ENCODE measurements at regions not wholly inside any gene's neighbourhood (a gene's known extent, or its start where the extent isn't known, plus 50 kb on each side); places are given as distances from the start of the nearest gene placed in this dataset.

GRCh38 chr16:54231919-54232318, 54.7 kb downstream of the IRX3 start:
- no peak for DNase-seq

DNA sequence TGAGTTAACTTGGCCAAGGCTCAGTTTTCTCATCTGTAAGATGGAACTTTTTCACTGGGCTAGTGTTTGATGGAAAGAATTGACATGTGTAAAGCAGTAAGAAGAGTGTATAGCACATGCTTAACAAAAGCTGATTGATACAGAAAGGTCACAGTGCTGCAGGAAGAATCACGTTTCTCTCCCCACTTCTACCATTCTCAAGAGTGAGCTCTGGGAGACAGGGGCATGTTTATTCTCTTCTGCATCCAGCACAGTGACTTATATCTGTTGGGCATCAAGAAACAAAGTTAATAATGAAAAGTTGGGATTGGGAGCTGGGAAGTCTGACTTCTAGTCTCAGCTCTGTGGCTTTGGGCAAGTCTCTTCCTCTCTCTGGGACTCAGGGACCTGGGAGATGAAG, 55.3 kb downstream of the IRX3 start:
- DNase-seq, result no peak

- DNase-seq, result no peak
These were observed 58.3 kb downstream of the IRX3 start for GRCh38 chr16:54228325-54228724.

GRCh38 chr16:54226296-54227010, 60.1 kb downstream of the IRX3 start:
- DNase-seq, result no peak

DNA sequence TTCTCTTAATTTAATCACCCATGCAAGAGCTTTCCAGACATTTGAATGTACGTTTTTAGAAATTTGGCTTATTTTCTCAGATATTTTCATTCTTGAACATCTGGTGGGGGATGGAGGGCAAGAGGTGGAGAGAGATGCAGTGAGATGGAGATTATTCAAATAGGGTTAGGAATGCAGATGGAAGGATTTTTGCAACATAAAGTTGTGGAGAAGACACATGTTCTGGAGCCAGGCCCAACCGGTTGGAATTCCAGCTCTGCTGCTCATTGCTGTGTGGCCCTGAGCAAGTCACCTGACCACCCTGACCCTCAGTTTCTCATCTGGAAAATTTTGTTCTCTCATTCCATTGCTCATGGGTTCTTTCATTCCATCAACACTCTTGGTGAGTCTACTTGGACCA, 66.9 kb downstream of the IRX3 start:
- no peak for DNase-seq

DNA sequence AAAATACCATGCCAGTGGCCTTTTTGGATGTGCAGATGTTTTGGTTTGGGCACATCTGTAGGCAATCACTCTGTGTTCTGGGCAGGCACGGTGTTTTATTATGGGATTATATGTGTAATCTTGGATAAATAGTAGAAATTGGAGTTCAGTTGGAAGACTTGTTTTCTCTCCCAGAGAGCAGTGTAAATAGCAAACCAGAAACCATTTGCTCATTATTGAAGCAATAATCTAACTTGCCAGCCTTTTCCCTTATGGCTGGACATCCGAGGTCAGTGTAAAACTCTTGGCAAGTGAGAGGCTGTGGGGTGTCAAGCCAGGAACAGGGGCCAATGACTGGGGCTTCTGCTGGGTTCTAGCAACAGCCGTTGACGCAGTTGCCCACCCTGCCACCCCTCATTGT, 69.9 kb downstream of the IRX3 start:
- no peak for DNase-seq

GRCh38 chr16:54216268-54216667, 70.3 kb downstream of the IRX3 start:
- no peak for DNase-seq

- no peak for DNase-seq
These were observed 71.1 kb downstream of the IRX3 start for GRCh38 chr16:54215471-54215870.

- DNase-seq, result no peak
These were observed 73.3 kb downstream of the IRX3 start for GRCh38 chr16:54213322-54213721.

DNA sequence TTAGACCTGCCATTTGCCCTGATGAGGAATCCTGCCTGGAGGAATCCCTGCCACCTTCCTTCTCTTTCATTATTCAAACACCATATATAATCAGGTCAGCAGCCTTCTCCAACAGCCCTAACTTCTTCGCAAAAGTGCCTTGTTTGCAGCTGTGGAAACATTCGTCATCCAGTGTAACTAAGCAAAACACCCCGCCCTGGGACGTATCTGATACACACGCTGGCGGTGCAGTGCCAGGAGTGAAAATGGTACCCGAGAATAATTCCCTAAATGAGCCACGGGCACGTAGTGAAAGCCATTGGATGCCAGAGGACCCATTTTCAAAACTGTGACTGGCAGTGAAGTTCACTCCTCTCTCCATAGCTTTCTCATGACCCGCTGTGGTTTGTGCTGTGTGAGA, 73.7 kb downstream of the IRX3 start:
- DNase-seq, result peak in 1 of 3 experiments; percentile 8

GRCh38 chr16:54211203-54211602, 75.4 kb downstream of the IRX3 start:
- peak in 1 of 3 experiments; percentile 17 for DNase-seq

GRCh38 chr16:54210452-54211125, 76.0 kb downstream of the IRX3 start:
- peak in 1 of 3 experiments; percentile 28 for DNase-seq

GRCh38 chr16:54208237-54208636, 78.3 kb downstream of the IRX3 start:
- DNase-seq, result no peak

- DNase-seq, result no peak
These were observed 78.8 kb downstream of the IRX3 start for GRCh38 chr16:54207837-54208236.

DNA sequence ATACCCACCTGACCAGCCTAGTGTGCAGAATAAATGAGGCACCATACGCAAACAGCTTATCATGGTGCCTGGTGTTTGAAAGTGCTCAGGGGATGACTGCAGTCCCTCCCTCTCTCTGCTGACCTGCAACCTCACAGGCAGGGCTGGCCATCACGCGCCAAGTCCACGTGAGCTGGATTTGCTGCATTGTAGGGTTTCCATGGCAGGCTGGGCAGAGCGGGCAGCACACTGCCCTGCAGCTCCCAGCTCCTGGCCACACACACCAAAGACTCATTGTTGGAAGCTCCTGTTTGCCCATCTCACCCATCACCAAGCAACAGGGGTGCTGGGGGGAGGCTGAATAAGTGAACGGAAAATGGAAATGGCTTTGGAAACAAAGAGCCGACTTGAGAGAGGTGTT, 81.8 kb downstream of the IRX3 start:
- DNase-seq, result peak in 2 of 3 experiments; percentile 16 to 47

DNA sequence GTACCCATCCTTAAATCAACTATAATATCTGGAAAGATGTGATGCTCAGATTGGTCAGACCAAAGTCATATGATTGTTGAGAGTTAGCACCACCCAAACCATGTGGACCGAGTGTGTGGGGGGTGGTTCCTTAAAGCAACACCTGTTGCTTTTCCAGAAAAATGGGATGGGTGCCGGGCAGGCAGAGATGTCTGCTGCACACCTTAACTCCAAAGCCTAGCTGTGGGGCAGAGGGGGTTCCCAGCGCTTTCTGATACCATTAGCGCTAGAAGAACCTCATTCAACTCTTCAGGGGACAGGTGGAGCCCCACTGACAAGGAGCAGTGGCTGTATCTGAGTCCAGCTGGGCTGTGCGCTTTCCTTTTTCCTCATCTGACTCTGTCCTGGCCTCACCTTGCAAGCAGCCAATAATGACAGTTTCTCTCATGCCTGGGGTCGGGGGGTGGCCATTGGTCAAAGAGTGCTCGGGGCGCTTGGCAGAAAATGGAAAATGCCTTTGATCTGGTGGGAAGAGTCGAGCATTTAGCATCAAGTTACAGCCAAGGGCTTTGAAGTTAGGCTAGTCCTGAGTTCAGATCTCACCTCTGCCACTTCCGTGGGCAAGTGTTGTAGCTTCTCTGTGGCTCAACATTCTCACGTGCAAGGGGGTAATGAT, 82.6 kb downstream of the IRX3 start:
- DNase-seq, result no peak

DNA sequence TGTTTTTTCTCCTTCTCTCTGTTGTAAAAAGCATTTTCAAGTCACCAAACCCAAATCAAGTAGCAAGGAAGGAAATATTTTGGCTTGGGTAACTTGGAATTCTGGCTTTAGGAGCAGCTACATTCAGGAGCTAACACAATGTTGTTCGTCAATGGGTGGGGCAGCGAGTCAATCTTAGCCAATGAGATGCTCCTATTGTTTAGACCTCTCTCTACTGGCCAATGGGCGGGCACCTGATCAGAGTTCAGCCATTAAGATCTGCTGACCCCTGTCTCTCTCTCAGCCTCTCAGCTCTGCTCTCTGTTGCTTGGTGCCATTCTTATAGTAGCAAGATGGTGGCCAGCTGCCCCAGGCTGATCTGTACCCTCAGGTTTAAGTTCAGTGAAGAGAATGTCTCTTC, 83.2 kb downstream of the IRX3 start:
- no peak for DNase-seq

All from NCI-H1417 (cell line).